DMS 273 treated with DMSO at 0.1 percent for 48 hours (cell line): ENCODE measurements at regions not wholly inside any gene's neighbourhood (a gene's known extent, or its start where the extent isn't known, plus 50 kb on each side); places are given as distances from the start of the nearest gene placed in this dataset.
A peak's percentile ranks its signal among the peaks of the same experiment; 100 is the strongest.

Source experiments
- DNase-seq: peaks from one replicate; lab custom pipeline; 2025; lab: John Stamatoyannopoulos, UW

DNA sequence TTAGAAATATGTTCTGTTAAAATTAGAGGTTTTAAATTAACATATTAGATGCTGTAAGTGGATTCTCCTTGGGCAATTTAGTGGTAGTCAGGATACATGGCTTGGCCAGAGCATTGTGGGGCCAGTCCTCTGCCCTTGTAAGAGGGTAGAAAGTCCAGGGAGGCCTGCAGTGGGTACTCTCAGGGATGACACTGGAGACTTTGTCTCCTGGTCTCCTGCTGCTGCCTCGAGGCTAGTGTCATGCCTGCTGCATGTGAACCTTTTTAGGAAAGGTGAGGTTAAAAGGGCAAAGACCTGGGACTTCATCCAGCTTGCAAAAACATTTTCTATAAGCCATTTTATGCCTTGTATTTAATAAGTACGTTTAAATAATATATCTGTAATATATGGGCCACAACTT, 96.8 kb upstream of the PROK2 start:
- DNase-seq: no peak

DNA sequence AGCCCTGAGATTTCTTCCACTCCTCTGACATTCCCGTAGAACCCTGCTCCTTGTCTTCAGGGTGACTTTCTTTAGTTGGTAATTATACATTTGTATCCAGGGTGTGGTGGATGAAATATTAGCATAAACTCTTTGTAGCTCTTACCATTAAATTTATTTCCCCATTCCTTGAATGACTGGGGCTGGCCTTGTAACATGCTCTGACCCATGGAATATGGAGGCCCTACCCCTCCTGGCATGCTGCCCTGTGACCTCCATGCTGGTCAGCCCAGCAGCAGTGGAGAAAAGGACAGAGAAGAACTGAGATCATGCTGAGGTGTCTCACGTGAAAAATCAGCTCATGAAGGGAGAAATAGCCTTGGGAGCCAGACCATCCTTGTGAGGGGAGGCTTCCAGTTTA, 96.1 kb upstream of the PROK2 start:
- DNase-seq: no peak

DNA sequence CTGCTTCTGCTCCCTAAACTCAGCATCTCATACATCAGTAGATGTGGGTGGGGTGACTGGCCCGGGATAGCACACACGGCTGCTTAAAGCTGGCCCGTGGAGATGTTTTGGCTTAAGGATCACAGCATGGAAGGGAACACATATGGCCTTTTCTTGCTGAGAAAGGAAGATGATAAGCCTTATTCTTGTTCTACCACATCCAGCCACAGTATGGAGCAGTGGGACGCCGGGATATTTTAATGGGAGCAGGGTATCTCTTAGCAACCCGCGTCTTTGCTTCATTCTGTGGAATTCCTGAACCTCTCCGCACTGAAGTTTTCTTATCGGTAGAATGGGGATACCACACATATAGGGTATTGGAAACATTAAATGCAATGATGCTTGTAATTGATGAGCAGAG, 94.1 kb upstream of the PROK2 start:
- DNase-seq: no peak

DNA sequence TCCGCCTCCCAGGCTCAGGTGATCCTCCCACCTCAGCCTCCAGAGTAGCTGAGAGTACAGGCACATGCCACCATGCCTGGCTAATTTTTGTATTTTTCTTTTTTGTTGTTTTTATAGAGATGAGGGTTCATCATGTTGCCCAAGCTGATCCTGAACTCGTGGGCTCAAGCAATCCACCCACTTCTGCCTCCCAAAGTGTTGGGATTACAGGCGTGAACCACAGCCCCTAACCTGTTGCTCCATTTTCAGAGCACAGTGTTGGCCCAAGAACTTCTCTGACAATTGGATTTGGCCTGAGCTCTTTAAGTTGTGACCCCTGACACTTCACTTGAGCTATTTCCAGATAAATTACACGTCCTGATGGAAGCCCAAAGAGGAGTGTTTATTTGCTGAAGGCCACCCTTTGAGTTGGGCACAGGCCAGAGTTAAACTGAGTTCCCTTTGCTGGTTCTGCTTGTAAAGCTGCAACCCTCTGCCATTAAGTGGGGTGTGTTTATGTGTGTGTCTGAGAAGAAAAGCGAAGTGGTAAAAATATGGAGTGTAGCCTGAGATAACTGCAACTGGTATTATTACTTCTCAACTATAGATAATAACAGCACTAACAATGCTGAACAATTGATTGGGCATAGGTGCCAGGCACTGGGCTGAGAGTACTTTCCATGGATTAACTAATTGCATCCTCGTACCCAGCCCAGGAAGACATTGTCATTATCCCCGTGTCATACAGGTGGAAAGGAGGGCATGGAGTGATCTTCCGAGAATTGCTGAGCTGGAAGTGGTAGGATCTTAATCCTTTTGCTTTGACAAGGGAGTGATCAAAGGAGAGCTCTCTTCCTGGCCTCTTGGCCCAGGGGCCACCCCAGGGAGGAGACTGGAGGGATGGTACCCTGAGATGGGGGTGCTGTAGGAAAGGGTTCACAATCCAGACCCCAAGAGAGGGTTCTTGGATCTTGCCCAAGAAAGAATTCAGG, 91.5 kb upstream of the PROK2 start:
- DNase-seq: no peak

DNA sequence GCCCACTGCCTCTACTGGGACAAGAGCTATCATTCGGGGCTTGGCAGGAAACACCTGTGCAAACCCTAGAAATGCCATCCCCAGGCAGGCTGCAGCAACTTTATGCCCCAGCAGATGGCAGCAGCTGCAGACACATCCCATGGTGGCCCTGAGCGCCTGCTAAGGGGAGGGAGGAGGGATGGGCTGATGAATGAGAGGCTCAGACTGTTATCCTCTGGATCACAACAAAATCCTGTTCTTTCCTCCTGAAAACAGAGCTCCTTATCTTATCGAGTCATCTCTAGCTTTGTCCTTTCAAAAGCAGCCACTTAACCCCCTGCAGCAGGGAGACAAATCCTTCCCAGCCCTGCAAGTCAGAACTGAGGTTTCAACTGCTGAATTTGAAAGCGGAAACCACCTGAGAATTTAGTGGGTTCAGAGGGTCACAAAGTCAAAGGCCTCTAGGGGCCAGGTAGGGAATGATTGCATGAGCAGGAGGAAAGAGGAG, 90.6 kb upstream of the PROK2 start:
- peak; percentile 2 for DNase-seq

DNA sequence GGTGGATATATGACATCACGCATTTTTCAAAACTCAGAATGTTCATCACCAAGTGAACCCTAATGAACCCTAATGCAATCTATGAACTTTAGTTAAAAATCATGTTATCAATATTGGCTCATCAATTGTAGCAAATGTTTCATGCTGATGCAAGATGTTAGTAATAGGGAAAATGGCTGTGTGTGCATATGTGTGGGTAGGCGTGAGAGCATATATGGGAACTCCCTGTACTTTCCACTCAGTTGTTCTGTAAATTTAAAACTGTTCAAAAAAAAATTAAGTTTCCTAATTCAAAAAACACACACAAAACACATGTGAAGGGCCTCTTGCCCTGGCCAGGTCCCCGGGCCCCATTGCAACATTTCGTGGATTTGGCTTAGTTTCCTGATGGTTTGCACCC, 89.7 kb upstream of the PROK2 start:
- DNase-seq: no peak

DNA sequence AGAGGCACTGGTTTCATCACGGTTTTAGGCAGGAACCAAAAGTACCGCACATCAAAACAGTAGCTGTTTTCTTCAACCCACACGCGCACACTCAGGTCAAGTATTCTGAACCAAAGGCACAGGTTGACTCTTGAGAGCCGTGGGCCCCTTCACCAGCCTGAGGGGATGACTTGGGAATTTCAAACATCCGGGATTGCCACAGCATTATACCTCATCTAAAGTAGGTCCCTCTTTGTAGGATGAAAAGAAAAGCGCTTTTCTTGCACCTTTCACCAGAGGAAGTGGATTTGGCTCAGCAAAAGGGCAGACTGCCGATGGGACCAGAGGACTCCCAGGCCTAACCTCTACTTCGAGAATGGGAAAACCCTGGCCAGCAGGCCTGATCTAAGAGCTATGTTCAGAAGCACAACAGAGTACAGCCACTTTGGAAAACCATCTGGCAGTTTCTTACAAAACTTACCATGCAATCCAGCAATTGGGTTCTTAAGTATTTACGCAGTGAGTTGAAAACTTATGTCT, 88.2 kb upstream of the PROK2 start:
- DNase-seq: no peak

DNA sequence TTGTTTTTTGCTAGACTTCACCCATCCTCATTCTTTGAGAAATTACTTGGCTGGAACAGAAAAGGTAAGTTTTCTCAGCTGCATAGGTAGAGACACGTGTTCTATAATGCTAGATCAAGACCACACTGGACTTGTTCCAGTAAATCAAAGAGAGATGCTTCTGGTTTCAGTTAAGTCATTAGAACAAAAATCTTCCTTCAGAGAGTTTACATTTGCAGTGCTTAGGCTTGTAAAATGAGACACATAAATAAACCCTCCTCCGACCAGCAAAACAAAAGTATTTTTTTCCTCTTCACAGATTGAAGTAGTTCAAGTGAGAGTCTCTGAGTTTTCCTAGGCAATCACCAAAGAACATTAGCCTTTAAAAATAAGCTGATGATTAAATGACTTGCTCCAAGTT, 87.3 kb upstream of the PROK2 start:
- DNase-seq: no peak

DNA sequence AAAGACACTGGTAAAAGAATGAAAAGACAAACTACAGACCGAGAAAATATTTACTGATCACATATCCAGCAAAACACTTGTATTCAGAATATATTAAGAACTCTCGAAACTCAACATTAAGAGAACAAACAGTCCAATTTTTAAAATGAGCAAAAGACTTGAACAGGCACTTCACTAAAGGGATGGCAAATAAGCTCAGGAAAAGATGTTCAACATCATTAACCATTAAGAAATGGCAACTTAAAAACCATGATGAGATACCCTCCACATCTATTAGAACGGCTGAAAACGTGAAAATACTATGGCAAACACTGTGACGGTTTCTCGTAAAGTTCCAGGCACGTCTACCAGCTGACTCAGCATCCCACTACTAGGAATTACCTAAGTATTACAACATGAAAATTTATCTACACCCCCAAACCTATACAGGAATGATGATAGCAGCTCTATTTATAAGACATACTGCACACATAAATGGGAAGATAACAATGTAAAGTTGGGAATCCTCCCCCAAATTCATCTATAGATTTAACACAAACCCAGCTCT, 86.1 kb upstream of the PROK2 start:
- DNase-seq: no peak

DNA sequence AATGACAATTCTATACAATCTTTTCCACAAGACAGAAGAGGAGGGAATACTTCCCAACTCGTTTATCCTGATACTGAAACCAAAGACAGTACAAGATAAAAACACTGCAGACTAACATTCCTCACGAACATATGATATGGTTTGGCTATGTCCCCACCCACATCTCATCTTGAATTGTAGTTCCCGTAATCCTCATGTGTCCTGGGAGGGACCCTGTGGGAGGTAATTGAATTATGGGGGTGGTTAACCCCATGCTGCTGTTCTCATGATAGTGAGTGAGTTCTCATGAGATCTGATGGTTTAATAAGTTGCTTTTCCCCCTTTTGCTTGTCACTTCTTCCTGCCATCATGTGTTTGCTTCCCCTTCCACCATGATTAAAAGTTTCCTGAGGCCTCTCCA, 83.9 kb upstream of the PROK2 start:
- DNase-seq: no peak

DNA sequence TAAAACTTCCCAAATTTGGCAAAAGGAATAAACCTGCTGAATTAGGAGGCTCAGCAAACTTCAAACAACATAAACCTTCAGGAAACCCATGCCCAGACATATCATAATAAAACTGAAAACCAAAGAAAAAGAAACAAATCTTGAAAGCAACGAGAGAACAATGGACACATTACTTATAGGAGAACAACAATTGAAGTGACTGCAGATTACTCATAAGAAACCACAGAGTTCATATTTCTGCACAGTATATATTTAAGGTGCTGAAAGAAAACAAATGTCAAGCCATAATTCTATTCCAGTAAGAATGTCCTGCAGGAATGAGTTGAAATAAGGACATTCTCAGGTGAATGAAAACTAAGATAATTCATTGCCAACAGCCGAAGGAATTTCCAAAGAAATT, 80.8 kb upstream of the PROK2 start:
- no peak for DNase-seq

DNA sequence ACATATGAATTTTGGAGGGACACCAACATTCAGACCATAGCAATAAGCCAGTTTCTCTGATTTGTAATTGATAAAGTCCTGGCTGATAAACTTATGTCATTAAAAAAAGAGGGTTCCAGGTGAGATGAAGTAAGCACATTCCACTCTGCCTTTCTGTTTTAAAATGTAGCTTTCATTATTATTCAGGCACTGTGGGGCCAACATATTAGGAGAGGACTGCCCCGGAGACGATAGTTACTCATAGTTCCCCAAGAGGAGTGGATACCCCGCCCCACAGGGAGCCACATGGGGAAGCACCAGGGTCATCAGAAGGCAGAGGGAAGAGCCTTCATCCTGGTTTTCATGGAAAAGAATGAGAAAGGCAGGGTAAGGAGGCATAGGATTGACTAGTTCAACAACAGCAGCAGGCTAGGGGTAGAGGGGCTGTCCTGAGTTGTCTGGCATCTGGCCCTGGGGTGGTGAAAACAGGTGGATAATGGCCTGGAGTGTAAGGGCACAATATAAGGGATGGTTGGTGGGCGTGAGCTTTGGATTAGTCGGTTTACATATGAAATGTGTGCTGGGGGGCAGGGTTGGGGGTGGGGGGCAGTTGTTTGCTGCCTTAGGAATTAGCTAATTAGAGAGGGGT, 78.7 kb upstream of the PROK2 start:
- DNase-seq: no peak

DNA sequence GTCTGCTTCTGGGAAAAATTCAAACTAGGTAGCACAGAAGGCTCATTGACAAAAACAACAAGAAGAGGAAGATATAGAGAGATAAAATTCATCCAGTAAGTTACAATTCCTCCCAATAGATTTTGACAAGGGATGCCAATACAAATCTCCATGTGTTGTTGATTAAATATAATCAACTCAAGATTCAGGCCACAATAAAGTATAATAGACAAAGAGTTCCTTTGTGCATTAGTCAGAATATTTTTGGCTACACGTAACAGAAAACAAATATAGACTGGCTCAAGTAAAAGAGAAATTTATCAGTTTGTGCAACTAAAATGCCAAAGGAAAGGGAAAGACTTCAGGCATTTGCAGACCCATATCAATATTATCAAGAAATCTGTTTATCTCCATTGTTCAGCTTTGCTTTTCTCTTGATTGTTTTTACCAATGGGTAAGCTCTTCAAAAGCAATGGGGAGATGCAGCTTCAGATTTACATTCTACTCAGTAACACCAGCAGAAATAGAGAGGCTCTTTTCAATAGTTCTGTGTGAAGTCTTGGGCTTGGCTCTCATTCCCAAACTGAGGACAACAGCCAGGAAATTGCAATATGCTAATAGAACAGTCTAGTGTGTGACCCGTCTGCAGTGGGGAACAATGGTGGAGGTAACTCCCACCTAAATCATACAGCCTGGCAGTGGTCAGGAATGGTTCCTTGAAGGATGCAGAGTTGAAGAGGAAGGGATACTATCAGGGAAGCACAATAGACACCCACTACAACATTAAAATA, 77.6 kb upstream of the PROK2 start:
- DNase-seq: no peak

DNA sequence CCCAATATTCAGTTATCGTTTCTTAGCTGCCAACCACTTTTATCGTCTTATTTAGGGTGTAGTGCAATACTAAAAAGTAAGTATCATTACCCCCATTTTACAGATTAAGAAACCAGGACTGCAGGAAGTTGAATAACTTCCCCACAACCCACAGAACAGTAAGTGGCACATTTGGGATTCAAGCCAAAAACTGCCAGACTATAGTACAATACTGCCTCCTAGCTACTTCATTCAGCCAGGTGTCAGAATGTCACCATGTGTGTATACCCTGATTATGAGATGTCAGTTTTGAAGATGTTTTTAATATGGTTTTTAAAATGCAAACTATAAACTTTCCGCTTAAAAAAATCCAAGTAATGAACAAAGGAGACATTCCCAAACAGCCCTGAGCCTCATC, 74.2 kb upstream of the PROK2 start:
- DNase-seq: no peak

DNA sequence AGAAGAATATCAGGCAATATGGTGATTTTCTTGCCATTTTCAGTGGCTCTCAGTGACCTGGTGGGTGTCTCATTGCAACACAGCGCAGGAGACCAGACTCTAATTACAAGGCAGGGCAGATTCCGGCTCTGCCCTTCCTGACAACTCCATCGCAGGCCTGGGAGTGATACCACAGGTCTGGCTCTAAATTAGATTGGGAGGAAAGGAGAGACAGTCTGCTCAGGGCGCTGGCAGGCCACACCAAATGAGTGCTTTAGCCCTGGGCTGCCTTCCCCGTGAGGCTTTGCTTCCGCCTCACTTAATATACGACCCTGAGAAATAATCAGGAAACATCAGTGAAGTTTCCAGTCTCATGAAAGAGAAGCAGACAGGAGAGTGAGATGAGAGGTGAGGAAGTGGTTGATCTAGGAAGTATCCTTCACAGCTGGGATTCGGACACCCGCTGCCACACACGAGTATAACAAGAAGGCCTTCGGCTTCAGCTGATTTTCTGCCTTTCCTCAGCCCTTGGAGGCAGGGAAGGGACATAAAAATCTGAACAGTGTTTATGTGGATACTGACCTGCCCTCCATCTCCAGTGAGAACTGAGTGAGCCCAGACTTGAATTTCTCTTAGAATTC, 73.7 kb upstream of the PROK2 start:
- no peak for DNase-seq

DNA sequence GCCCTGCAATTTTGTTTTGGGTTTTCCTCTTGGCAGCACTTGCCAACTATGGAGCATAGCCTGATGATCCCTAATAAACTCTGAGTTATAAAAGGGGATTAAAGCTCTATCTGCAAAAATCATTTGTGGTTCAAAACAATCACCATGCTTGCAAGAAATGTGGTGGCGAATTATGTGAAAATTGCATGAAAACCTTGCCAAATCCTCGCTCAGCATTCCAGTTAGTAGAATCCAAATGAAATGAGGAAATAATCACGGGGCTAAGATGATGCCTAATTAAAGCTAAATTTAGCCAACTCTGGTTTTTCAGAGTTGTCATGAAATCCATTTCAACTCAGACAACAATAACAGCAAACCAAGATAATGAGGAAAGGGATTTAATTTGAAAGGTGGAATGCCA, 73.0 kb upstream of the PROK2 start:
- DNase-seq: no peak

DNA sequence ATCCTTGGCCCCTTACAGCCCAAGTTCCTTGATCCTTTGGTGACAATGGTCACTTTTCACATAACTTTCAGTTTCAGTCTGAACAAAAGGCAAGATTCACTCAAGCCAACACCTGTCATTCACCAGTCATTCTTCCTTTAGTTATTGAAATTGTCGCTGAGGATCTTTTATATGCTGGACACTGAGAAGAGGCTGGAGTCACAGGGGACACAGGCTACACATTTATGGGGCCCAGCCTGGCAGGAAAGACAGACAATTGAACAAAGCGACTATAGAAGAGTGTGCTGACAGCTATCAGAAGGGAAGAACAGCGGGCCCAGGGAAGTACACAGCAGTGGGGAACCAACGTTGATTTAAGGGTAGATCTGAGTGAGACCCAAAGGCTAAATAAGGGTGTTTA, 69.8 kb upstream of the PROK2 start:
- no peak for DNase-seq

DNA sequence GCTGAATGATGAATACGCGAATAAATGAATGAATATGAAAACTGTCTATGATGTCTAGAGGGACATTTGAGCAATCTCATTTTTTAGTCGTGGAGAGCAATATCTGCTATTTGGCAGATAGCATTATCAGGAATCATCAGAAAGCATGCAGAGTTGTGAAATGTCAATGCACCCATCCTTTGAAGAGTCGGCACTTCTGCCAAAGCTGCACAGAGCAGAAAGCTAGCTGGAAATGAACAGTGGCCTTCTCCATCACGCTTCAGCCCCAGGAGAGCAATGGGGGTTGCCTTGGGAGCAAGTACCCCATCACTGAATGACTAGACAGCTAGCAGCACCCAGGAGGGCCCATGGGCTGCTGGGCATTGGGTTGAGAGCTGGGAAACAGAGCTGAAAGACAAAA, 69.1 kb upstream of the PROK2 start:
- no peak for DNase-seq

DNA sequence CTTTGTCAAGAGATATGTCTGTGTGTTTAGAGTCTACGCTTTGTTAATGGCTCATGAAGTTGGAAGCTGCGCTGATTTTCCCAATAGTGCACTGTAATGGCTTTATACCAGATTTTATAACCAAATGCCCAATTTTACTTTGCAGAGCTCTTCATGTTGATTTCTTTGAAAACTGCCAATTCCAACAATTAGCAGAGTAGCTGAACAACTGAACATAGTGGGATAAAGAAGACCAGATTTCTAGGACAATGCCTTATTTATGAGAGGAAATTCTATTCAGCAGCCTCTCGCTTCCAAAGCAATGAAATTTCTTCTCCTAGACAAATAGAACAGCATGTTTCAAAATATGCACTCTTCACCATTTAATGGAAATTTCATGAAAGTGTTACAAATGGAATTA, 66.9 kb upstream of the PROK2 start:
- no peak for DNase-seq

DNA sequence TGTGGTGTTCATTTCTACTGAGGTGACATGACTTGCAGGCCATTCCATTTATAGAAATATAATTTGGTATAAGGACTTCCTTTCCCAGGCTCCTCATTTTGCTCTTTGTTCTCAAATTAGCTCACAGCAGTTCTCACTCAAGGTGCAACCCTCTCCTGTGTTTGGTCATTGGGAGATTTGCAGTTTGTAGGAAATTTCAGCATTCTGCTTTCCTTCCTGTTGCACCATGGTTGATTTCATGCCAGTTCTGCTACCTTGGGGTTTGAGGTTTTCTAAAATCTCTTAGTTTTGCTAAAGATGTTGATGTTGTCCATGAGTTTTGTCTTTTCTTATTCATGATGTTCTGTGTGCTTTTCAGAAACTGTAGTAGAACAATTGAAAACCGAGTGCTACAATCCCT, 65.7 kb upstream of the PROK2 start:
- DNase-seq: no peak

DNA sequence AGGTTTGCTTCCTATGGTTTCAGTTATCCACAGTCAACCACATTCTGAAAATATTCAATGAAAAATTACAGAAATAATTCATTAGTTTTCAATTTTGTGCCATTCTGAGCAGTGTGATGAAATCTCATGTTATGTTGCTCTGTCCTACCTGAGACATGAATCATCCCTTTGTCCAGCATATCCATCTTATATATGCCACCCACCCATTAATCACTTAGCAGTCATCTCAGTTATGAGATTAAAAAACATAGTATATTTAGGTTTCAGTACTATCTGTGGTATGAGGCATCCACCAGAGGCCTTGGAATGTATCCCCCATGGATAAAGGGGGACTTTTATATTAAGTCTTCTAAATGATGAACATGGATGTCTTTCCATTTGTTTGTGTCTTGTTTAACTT, 64.7 kb upstream of the PROK2 start:
- no peak for DNase-seq

DNA sequence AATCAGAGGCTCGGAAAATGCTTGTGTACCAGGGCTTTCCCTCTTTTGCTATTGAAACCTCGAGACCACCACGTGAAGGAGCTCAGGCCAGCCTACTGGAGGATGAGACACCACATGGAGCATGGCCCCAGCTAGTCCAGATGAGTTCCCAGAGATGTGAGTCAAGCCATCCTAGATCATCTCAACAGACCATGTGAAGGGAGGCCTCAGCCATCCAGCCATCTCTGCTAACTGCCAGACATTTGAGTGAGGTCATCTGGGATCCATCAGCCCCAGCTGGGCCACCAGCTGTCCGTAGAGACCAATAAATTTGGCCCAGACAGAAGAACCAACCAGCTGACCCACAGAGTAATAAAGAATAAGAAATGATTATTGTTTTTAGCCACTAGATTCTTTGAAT, 62.8 kb upstream of the PROK2 start:
- no peak for DNase-seq
